GM23338 (cell line): ENCODE measurements at regions not wholly inside any gene's neighbourhood (a gene's known extent, or its start where the extent isn't known, plus 50 kb on each side); places are given as distances from the start of the nearest gene placed in this dataset.
A peak's percentile ranks its signal among the peaks of the same experiment; 100 is the strongest.

Experiments used
- ATAC-seq: fragments of 200-7000 bp; cut with Tn5 transposase; 3 replicates; pipeline ENCODE4 v1.9.1; 2020
- DNase-seq: peaks from one replicate; pipeline ENCODE4 v3.0.0-alpha.2; 2015; ENCODE audit warnings: low spot score
- H2AFZ ChIP-seq: fragments of 200-600 bp; sonication (generic); 2 replicates; pipeline ENCODE4 v1.8.0; 2016; ENCODE audit warnings: antibody characterized with exemption, mild to moderate bottlenecking, moderate library complexity
- H3F3A ChIP-seq: fragments of 200-600 bp; sonication (generic); replicated peaks from 2 replicates; pipeline ENCODE4 v1.8.0; 2017; ENCODE audit warnings: antibody characterized with exemption, mixed run types, low read depth
- H3K27ac ChIP-seq: fragments of 200-600 bp; sonication (generic); 2 replicates; pipeline ENCODE4 v1.6.1; 2016; ENCODE audit warnings: low read depth
- H3K27me3 ChIP-seq: fragments of 200-600 bp; sonication (generic); 2 replicates; pipeline ENCODE4 v1.8.0; 2016; ENCODE audit warnings: mild to moderate bottlenecking, mixed run types, moderate library complexity; ENCODE audit not compliant: insufficient read depth
- H3K36me3 ChIP-seq: fragments of 200-600 bp; sonication (generic); 2 replicates; pipeline ENCODE4 v1.8.0; 2016; ENCODE audit warnings: mild to moderate bottlenecking; ENCODE audit not compliant: insufficient read depth
- H3K4me1 ChIP-seq: fragments of 200-600 bp; sonication (generic); 2 replicates; pipeline ENCODE4 v1.8.0; 2016; ENCODE audit warnings: mild to moderate bottlenecking, moderate library complexity; ENCODE audit not compliant: insufficient read depth
- H3K4me2 ChIP-seq: fragments of 200-600 bp; sonication (generic); 2 replicates; pipeline ENCODE4 v1.7.1; 2017; ENCODE audit warnings: mixed run types
- H3K4me3 ChIP-seq: fragments of 200-600 bp; sonication (generic); 2 replicates; pipeline ENCODE4 v1.6.1; 2016; ENCODE audit warnings: mixed run types
- H3K79me2 ChIP-seq: fragments of 200-600 bp; sonication (generic); replicated peaks from 2 replicates; pipeline ENCODE4 v1.8.0; 2017; ENCODE audit warnings: mild to moderate bottlenecking; ENCODE audit not compliant: insufficient read depth
- H3K9me2 ChIP-seq: fragments of 200-600 bp; sonication (generic); 2 replicates; pipeline ENCODE4 v1.8.0; 2017; ENCODE audit not compliant: insufficient read depth
- H4K20me1 ChIP-seq: fragments of 200-600 bp; sonication (generic); replicated peaks from 2 replicates; pipeline ENCODE4 v1.8.0; 2017; ENCODE audit warnings: mild to moderate bottlenecking; ENCODE audit not compliant: insufficient read depth
- H3K27ac Mint-ChIP-seq: 2 replicates; pipeline ENCODE4 v1.8.0; 2020; ENCODE audit warnings: inconsistent platforms, mild to moderate bottlenecking, moderate library complexity, mixed read lengths
- H3K27me3 Mint-ChIP-seq: 3 replicates; pipeline ENCODE4 v1.8.0; 2022; ENCODE audit warnings: low read depth, mild to moderate bottlenecking, moderate library complexity, mixed read lengths, inconsistent platforms; ENCODE audit not compliant: insufficient read depth, poor library complexity
- H3K36me3 Mint-ChIP-seq: 3 replicates; pipeline ENCODE4 v1.8.0; 2021; ENCODE audit warnings: low read depth, mild to moderate bottlenecking, inconsistent platforms, moderate library complexity, mixed read lengths
- H3K4me1 Mint-ChIP-seq: 3 replicates; pipeline ENCODE4 v1.8.0; 2020; ENCODE audit warnings: mild to moderate bottlenecking, inconsistent platforms, mixed read lengths
- H3K4me3 Mint-ChIP-seq: 3 replicates; pipeline ENCODE4 v1.8.0; 2021; ENCODE audit warnings: moderate library complexity, mild to moderate bottlenecking, inconsistent platforms, mixed read lengths
- H3K9me3 Mint-ChIP-seq: 3 replicates; pipeline ENCODE4 v1.8.0; 2020; ENCODE audit warnings: moderate library complexity, mild to moderate bottlenecking, inconsistent platforms, mixed read lengths
- CREB1 ChIP-seq: fragments of 250-450 bp; sonication (Bioruptor Pico); IDR thresholded peaks from 2 replicates; pipeline ENCODE4 v1.5.0; 2020; ENCODE audit warnings: low read depth, mild to moderate bottlenecking, moderate library complexity
- ETS1 ChIP-seq: IDR thresholded peaks from 2 replicates; pipeline ENCODE4 v1.6.1; 2016; ENCODE audit warnings: antibody characterized with exemption
- EZH2 ChIP-seq: fragments of 200-600 bp; sonication (generic); IDR thresholded peaks from one replicate; pipeline ENCODE4 v1.8.0; 2017; ENCODE audit warnings: antibody characterized with exemption, mild to moderate bottlenecking, low read depth; ENCODE audit not compliant: unreplicated experiment
- EZH2phosphoT487 ChIP-seq: fragments of 200-600 bp; sonication (generic); IDR thresholded peaks from one replicate; pipeline ENCODE4 v1.8.1; 2018; ENCODE audit warnings: antibody characterized with exemption; ENCODE audit not compliant: unreplicated experiment
- JUNB ChIP-seq: IDR thresholded peaks from one replicate; pipeline ENCODE4 v1.6.1; 2016; ENCODE audit warnings: antibody characterized with exemption; ENCODE audit not compliant: unreplicated experiment
- NANOG ChIP-seq: IDR thresholded peaks from 2 replicates; pipeline ENCODE4 v1.6.1; 2016; ENCODE audit warnings: antibody characterized with exemption, borderline replicate concordance
- POLR2AphosphoS5 ChIP-seq: IDR thresholded peaks from 2 replicates; pipeline ENCODE4 v1.6.1; 2016; ENCODE audit warnings: antibody characterized with exemption, low read depth
- REST ChIP-seq: IDR thresholded peaks from one replicate; pipeline ENCODE4 v1.6.1; 2018; ENCODE audit warnings: antibody characterized with exemption; ENCODE audit not compliant: unreplicated experiment
- STAT1 ChIP-seq: IDR thresholded peaks from one replicate; pipeline ENCODE4 v1.6.1; 2016; ENCODE audit warnings: antibody characterized with exemption; ENCODE audit not compliant: unreplicated experiment
- ZNF114 ChIP-seq: fragments of 250-450 bp; sonication (Bioruptor Pico); IDR thresholded peaks from 2 replicates; pipeline ENCODE4 v1.5.0; 2020; ENCODE audit warnings: mild to moderate bottlenecking, moderate library complexity
- ZNF331 ChIP-seq: fragments of 250-450 bp; sonication (Bioruptor Pico); IDR thresholded peaks from 2 replicates; pipeline ENCODE4 v1.5.0; 2020; ENCODE audit warnings: low read depth, mild to moderate bottlenecking, moderate library complexity
- ZNF462 ChIP-seq: fragments of 250-450 bp; sonication (Bioruptor Pico); IDR thresholded peaks from 2 replicates; pipeline ENCODE4 v1.5.0; 2020; ENCODE audit warnings: mild to moderate bottlenecking, moderate library complexity

GRCh38 chr7:134388336-134389019 lies 70.4 kb downstream of the AKR1B1 start:
- no peak for DNase-seq
- Histone ChIP-seq H3K4me3 (no peak overlapping the region), H3K36me3 (no peaks in the 10 kb centered on the region), H4K20me1 (no peaks in the 10 kb centered on the region), H3K4me1 (no peaks in the 10 kb centered on the region), H3F3A (no peaks in the 10 kb centered on the region), H3K4me2 (no peak overlapping the region), H2AFZ (peak overlapping the region; percentile 28; the same call in 1 of the 2 replicates), H3K27ac (no peak overlapping the region), H3K27me3 (no peaks in the 10 kb centered on the region), H3K9me2 (no peaks in the 10 kb centered on the region), H3K79me2 (no peaks in the 10 kb centered on the region)
- H3K4me3 Mint-ChIP-seq: no peak overlapping the region
- no peaks in the 10 kb centered on the region for H3K4me1 Mint-ChIP-seq
- no peak overlapping the region for H3K27ac Mint-ChIP-seq
- ATAC-seq: no peak
- TF ChIP-seq STAT1: no peak
- H3K27me3 Mint-ChIP-seq: no peaks in the 10 kb centered on the region
- H3K9me3 Mint-ChIP-seq: peaks cover 12% of the 10 kb centered on the region; the same call in 2 of the 3 replicates
- no peaks in the 10 kb centered on the region; the same call in 2 of the 3 replicates for H3K36me3 Mint-ChIP-seq

GRCh38 chr7:134378562-134378961 lies 61.8 kb upstream of the SLC35B4 start:
- no peaks in the 10 kb centered on the region for H3K9me3 Mint-ChIP-seq
- H3K4me2 ChIP-seq: no peak overlapping the region
- no peaks in the 10 kb centered on the region for H3K36me3 Mint-ChIP-seq
- H3F3A ChIP-seq: no peaks in the 10 kb centered on the region
- no peak overlapping the region for H3K27ac ChIP-seq
- no peaks in the 10 kb centered on the region for H3K27me3 Mint-ChIP-seq
- H3K9me2 ChIP-seq: peaks cover 6% of the 10 kb centered on the region; the same call in 1 of the 2 replicates
- H3K36me3 ChIP-seq: no peaks in the 10 kb centered on the region
- no peaks in the 10 kb centered on the region for H3K4me1 ChIP-seq
- H3K4me1 Mint-ChIP-seq: no peaks in the 10 kb centered on the region
- no peak overlapping the region for H3K4me3 Mint-ChIP-seq
- H3K27ac Mint-ChIP-seq: no peak overlapping the region
- H3K79me2 ChIP-seq: no peaks in the 10 kb centered on the region
- H3K27me3 ChIP-seq: no peaks in the 10 kb centered on the region
- no peak for ATAC-seq
- H3K4me3 ChIP-seq: no peak overlapping the region
- H2AFZ ChIP-seq: no peak overlapping the region
- no peaks in the 10 kb centered on the region for H4K20me1 ChIP-seq
- no peak for DNase-seq
- TF ChIP-seq EZH2: no peak
- TF ChIP-seq EZH2phosphoT487: no peak
- no peak for TF ChIP-seq STAT1
- TF ChIP-seq ETS1: no peak
- no peak for TF ChIP-seq JUNB
- TF ChIP-seq POLR2AphosphoS5: no peak
- TF ChIP-seq ZNF114 (CRISPR knock-in tag): no peak
- no peak for TF ChIP-seq CREB1
- no peak for TF ChIP-seq ZNF462 (CRISPR knock-in tag)
- TF ChIP-seq REST: no peak
- TF ChIP-seq ZNF331 (CRISPR knock-in tag): no peak
- TF ChIP-seq NANOG: no peak
